RWPE2 (cell line): ENCODE measurements at regions not wholly inside any gene's neighbourhood (a gene's known extent, or its start where the extent isn't known, plus 50 kb on each side); places are given as distances from the start of the nearest gene placed in this dataset.

Experiments
- ATAC-seq: fragments of 200-7000 bp; cut with Tn5 transposase; 3 replicates; pipeline ENCODE4 v1.9.1; 2021; ENCODE audit warnings: low read depth
- DNase-seq: peaks from one replicate; pipeline ENCODE4 v3.0.0-alpha.2; 2020; ENCODE audit warnings: low spot score
- H3K27ac ChIP-seq: fragments of 450-650 bp; 2 replicates; pipeline ENCODE4 v1.5.1; 2017; ENCODE audit warnings: mild to moderate bottlenecking; ENCODE audit not compliant: poor library complexity, severe bottlenecking
- H3K27me3 ChIP-seq: fragments of 250-450 bp; sonication (Bioruptor Pico); 2 replicates; pipeline ENCODE4 v1.5.1; 2021; ENCODE audit warnings: mild to moderate bottlenecking, moderate library complexity; ENCODE audit not compliant: insufficient read depth, poor library complexity, severe bottlenecking
- H3K36me3 ChIP-seq: fragments of 250-450 bp; sonication (Bioruptor Pico); 2 replicates; pipeline ENCODE4 v1.5.1; 2020; ENCODE audit warnings: low read depth, mild to moderate bottlenecking, moderate library complexity
- H3K4me1 ChIP-seq: fragments of 250-450 bp; sonication (Bioruptor Pico); 2 replicates; pipeline ENCODE4 v1.5.1; 2021; ENCODE audit warnings: mild to moderate bottlenecking, moderate library complexity; ENCODE audit not compliant: insufficient read depth, poor library complexity, severe bottlenecking
- H3K4me3 ChIP-seq: fragments of 250-450 bp; sonication (Bioruptor Pico); 2 replicates; pipeline ENCODE4 v1.5.1; 2021; ENCODE audit warnings: mild to moderate bottlenecking, moderate library complexity; ENCODE audit not compliant: severe bottlenecking
- H3K9me3 ChIP-seq: fragments of 250-450 bp; sonication (Bioruptor Pico); 2 replicates; pipeline ENCODE4 v1.5.1; 2021; ENCODE audit warnings: mild to moderate bottlenecking, moderate library complexity; ENCODE audit not compliant: severe bottlenecking
- TF ChIP-seq, protein P1 (sequence below): fragments of 450-650 bp; IDR thresholded peaks from one replicate; pipeline ENCODE4 v1.5.1; 2017; ENCODE audit warnings: mild to moderate bottlenecking, moderate library complexity; ENCODE audit not compliant: poor library complexity, severe bottlenecking

DNA sequence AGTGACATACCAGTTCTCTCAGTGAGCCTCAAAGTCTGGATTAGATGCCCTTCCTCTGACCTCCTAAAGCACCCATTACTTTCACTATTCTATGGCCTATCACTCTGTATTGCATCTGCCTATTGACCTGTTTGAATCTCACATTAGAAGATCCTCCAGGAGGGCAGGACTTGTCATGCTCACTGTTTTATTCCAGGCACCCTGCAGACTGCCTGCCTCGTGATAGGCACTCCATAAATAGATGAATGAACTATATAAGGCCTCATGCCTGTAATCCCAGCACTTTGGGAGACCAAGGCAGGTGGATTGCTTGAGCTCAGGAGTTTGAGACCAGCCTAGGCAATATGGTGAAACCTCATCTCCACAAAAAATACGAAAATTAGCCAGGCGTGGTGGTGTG lies 160.1 kb upstream of the CADM1 start:
- no peak overlapping the region for H3K4me3 ChIP-seq
- H3K9me3 ChIP-seq: no peaks in the 10 kb centered on the region
- no peaks in the 10 kb centered on the region for H3K36me3 ChIP-seq
- DNase-seq (no peak), ATAC-seq (no peak)
- TF ChIP-seq, protein P1, sequence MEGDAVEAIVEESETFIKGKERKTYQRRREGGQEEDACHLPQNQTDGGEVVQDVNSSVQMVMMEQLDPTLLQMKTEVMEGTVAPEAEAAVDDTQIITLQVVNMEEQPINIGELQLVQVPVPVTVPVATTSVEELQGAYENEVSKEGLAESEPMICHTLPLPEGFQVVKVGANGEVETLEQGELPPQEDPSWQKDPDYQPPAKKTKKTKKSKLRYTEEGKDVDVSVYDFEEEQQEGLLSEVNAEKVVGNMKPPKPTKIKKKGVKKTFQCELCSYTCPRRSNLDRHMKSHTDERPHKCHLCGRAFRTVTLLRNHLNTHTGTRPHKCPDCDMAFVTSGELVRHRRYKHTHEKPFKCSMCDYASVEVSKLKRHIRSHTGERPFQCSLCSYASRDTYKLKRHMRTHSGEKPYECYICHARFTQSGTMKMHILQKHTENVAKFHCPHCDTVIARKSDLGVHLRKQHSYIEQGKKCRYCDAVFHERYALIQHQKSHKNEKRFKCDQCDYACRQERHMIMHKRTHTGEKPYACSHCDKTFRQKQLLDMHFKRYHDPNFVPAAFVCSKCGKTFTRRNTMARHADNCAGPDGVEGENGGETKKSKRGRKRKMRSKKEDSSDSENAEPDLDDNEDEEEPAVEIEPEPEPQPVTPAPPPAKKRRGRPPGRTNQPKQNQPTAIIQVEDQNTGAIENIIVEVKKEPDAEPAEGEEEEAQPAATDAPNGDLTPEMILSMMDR: no peak
- H3K4me1 ChIP-seq: no peaks in the 10 kb centered on the region
- no peak overlapping the region for H3K27ac ChIP-seq
- peaks cover 2% of the 10 kb centered on the region for H3K27me3 ChIP-seq

DNA sequence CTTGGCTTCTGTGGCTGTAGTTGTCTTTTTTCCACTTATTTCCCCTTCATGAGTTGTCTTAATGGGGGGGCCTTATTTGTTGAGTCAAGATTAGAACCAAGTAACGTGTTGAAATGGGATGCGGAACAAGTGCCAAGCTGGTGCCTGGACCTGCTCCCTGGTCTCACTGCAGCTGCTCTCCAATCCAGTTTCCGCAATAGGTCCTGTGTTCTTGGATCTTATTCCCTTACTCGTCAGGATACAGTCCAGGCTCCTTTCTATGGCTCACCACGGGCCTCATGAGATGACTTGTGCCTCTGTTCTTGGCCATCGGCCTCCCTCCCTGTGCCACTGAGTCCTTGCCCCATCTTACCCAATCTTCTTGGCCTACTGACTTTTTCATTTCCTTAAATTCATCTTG lies 159.6 kb upstream of the CADM1 start:
- DNase-seq: no peak
- H3K4me1 ChIP-seq: no peaks in the 10 kb centered on the region
- H3K27me3 ChIP-seq: peaks cover 7% of the 10 kb centered on the region
- TF ChIP-seq, protein P1: no peak
- no peak overlapping the region for H3K4me3 ChIP-seq
- no peaks in the 10 kb centered on the region for H3K36me3 ChIP-seq
- H3K9me3 ChIP-seq: no peaks in the 10 kb centered on the region
- no peak overlapping the region for H3K27ac ChIP-seq
- ATAC-seq: no peak

DNA sequence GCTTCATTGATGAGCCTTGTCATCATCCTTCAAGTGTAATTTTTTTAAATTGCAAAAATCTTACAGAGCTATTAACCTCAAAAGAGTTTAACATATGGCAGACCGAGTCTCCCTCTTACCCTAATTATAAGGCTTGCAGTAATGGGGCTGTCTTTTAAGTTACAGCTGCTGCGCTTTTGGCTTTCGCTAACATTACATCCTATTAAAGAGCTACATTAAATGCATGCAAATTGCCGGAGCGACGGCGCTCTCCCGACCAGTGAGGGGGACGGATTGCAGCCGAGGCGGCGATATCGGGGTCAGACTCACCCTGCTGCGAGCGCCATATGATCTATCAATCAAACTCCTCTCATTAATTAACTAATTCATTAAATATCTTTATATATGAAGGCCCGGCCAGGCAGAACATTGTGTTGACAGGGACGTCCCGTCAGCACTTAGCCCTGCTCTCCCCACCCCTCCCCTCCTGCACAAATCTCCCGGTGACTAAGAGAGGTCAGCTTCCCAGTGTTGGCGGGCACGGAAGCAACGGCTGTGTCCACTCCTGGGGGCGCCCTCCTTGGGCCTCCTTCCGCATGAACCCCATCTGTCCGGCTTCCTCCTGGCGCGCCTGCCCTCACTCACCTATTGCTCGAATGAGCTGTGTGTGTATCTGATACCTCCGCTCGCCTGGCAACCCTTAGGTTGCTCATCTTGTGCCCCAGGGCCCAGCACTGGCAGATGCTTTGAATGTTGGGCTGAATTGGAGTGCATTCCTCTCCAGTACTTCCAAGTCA lies 156.0 kb upstream of the CADM1 start:
- ATAC-seq (no peak), DNase-seq (no peak)
- Histone ChIP-seq H3K9me3 (peaks cover 5% of the 10 kb centered on the region), H3K4me3 (no peak overlapping the region), H3K27ac (no peak overlapping the region), H3K36me3 (no peaks in the 10 kb centered on the region), H3K4me1 (no peaks in the 10 kb centered on the region), H3K27me3 (peaks cover 11% of the 10 kb centered on the region)
- TF ChIP-seq, protein P1: no peak

DNA sequence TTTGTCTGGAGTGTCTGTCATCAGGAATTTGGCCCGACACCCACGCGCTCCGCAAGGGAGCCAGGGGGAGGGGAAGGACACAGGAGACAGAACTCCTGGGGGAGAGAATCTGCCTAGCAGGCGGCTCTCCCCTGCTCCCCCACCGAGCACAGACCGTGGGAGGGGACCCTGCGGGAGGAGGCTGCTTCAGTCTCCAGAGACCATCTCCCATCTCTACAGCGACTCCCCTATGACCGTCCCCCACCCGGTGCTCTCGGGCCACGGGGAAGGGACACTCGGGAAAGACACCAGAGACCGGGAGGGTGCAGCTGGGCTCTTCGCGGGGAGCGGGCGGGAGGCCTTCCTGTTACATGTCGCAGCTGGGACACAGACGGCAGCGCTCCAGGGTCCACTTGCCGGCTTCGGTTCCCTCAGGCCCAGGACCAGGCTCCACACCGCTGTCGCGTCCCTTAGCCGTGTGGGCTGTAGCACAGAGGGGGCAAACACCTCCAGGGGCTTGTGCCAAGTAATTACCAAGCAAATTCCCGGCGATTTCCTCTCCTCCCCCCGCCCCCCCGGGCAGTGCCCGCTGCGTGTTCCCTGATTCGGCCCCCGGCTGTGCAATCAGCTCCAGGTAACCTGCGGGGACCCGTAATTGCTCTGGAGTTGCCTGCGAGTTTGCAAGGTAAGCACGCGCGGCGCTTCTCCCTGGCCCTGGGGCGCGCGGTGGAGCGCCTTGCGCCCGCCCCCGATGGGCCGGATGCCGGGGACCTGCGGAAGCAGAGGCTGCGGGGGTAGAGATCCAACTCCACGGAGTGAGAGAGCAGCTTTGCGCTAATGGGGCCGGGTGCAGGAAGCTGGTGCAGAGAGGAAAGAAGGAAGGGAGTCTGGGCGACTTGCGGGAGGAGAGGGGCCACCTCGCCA lies 155.1 kb upstream of the CADM1 start:
- Histone ChIP-seq H3K36me3 (no peaks in the 10 kb centered on the region), H3K27me3 (peaks cover 11% of the 10 kb centered on the region), H3K9me3 (peaks cover 5% of the 10 kb centered on the region), H3K4me3 (no peak overlapping the region), H3K4me1 (no peaks in the 10 kb centered on the region), H3K27ac (no peak overlapping the region)
- TF ChIP-seq, protein P1: no peak
- no peak for DNase-seq
- ATAC-seq: peak; percentile 42; the same call in 2 of the 3 replicates
